ENCODE measurements at regions not wholly inside any gene's neighbourhood (a gene's known extent, or its start where the extent isn't known, plus 50 kb on each side); places are given as distances from the start of the nearest gene placed in this dataset.

DNA sequence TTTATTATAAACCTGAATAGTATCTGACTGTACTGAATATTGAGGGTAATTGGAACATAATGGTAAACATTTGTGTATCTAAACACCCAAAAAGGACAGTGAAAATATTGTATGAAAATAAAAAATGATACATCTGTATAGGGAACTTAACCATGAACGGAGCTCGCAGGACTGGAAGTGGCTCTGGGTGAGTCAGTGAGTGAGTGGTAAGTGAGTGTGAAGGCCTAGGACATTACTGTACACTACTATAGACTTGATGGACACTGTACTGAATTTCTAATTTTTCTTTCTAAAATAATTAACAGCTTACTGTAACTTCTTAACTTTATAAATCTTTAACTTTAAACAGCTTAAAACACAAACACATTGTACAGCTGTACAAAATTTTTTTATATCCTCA, 454.5 kb upstream of the FZD8 start:
- no peak overlapping the region for H3K9ac ChIP-seq (ENCODE audit: control insufficient read depth, insufficient read depth, low read length)
- no peak overlapping the region for H3K27ac ChIP-seq (ENCODE audit: control insufficient read depth, insufficient read depth)
- ATAC-seq = no peak
- 54% methylated on average over 2 of the region's 2 CpGs for WGBS (ENCODE audit: insufficient coverage, insufficient replicate concordance, low lambda C conversion rate, missing lambda C conversion rate)
- no peaks in the 10 kb centered on the region for H3K36me3 ChIP-seq (ENCODE audit: control insufficient read depth in 2 of 2, insufficient read depth in 2 of 2, low read length in 1 of 2)
- RAD21 ChIA-PET (ENCODE audit: unreplicated experiment) = no interaction called here
- intact Hi-C loops (cut with micrococcal nuclease; ENCODE audit: unreplicated experiment) = no loop called here
- no TSS peak for BruUV-seq (replicated peaks)
- H3K4me1 ChIP-seq (ENCODE audit: control insufficient read depth, insufficient read depth, low read length) = no peaks in the 10 kb centered on the region
- CTCF ChIA-PET = no interaction called here
- H3K27me3 ChIP-seq (replicated peaks in 1 of 2; ENCODE audit: control insufficient read depth in 2 of 2, insufficient read depth in 2 of 2, low read length in 1 of 2) = no peaks in the 10 kb centered on the region
- DNase-seq (ENCODE audit: low read depth, low spot score) = no peak
- H2AFZ ChIP-seq (ENCODE audit: control insufficient read depth, low read depth, low read length) = no peak overlapping the region
- no peaks in the 10 kb centered on the region for H3K9me3 ChIP-seq (replicated peaks; ENCODE audit: control insufficient read depth, insufficient read depth, low read length)
- TF ChIP-seq SRF (IDR thresholded peaks at IDR 0.05; ENCODE audit: low read depth in 2 of 2, low read length in 2 of 2) (no peak), SREBF1 (IDR thresholded peaks at IDR 0.05; ENCODE audit: low read length) (no peak), WRNIP1 (IDR thresholded peaks at IDR 0.05; ENCODE audit: borderline replicate concordance, low read depth, low read length) (no peak), CHD1 (IDR thresholded peaks at IDR 0.05; ENCODE audit: low read depth, low read length) (no peak), TBL1XR1 (IDR thresholded peaks at IDR 0.05; ENCODE audit: low read depth, low read length) (no peak)
- TF ChIP-seq, protein P1, sequence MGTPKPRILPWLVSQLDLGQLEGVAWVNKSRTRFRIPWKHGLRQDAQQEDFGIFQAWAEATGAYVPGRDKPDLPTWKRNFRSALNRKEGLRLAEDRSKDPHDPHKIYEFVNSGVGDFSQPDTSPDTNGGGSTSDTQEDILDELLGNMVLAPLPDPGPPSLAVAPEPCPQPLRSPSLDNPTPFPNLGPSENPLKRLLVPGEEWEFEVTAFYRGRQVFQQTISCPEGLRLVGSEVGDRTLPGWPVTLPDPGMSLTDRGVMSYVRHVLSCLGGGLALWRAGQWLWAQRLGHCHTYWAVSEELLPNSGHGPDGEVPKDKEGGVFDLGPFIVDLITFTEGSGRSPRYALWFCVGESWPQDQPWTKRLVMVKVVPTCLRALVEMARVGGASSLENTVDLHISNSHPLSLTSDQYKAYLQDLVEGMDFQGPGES (IDR thresholded peaks at IDR 0.05) = no peak
- no peak overlapping the region for H3K4me3 ChIP-seq
- POLR2A ChIA-PET = no interaction called here
- no peaks in the 10 kb centered on the region for H4K20me1 ChIP-seq (ENCODE audit: control insufficient read depth, insufficient read depth)
- no peak overlapping the region for H3K4me2 ChIP-seq (ENCODE audit: control insufficient read depth, insufficient read depth)
- FAIRE-seq = no peak
- in situ Hi-C loops (cut with MboI) = no loop called here
- no peaks in the 10 kb centered on the region for H3K79me2 ChIP-seq (ENCODE audit: control insufficient read depth, insufficient read depth, low read length)
- SMC1A ChIA-PET (ENCODE audit: uncharacterized antibody, unreplicated experiment) = no interaction called here

DNA sequence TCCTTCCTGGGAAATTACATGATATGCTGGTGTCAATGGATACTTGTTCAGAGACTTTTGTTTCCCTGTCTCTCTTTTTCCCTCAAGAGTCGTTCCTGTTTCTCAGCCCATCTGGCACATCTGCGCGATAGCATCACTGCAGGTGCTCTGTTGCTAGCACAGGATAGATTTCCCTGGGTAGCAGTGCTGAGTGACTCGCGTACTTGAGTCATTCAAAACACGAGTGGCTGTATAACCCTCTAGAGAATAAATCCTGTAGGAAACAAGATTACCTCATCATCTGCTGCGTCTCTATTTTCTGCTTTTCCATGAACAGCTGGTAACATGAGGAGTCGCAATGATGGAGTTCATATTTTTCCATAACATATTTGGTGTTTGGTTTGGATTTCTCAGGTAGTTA, 452.0 kb upstream of the FZD8 start:
- WGBS (ENCODE audit: insufficient coverage, insufficient replicate concordance, low lambda C conversion rate, missing lambda C conversion rate) = 27% methylated on average over 8 of the region's 8 CpGs
- no peaks in the 10 kb centered on the region for H3K79me2 ChIP-seq (ENCODE audit: control insufficient read depth, insufficient read depth, low read length)
- DNase-seq (ENCODE audit: low read depth, low spot score) (no peak), ATAC-seq (no peak), FAIRE-seq (no peak)
- RAD21 ChIA-PET (ENCODE audit: unreplicated experiment) = interaction anchor here (0.6 kb wide), 1 partner anchor 135 kb away, joined by 3 read pairs; no protein-coding TSS in a partner anchor
- no peaks in the 10 kb centered on the region for H3K9me3 ChIP-seq (replicated peaks; ENCODE audit: control insufficient read depth, insufficient read depth, low read length)
- CTCF ChIA-PET = no interaction called here
- POLR2A ChIA-PET = no interaction called here
- in situ Hi-C loops (cut with MboI) (no loop called here), intact Hi-C loops (cut with micrococcal nuclease; ENCODE audit: unreplicated experiment) (no loop called here)
- no peak overlapping the region for H3K4me2 ChIP-seq (ENCODE audit: control insufficient read depth, insufficient read depth)
- no peak overlapping the region for H3K27ac ChIP-seq (ENCODE audit: control insufficient read depth, insufficient read depth)
- no peaks in the 10 kb centered on the region for H4K20me1 ChIP-seq (ENCODE audit: control insufficient read depth, insufficient read depth)
- SMC1A ChIA-PET (ENCODE audit: uncharacterized antibody, unreplicated experiment) = no interaction called here
- no peak overlapping the region for H2AFZ ChIP-seq (ENCODE audit: control insufficient read depth, low read depth, low read length)
- BruUV-seq (replicated peaks) = no TSS peak
- H3K9ac ChIP-seq (ENCODE audit: control insufficient read depth, insufficient read depth, low read length) = no peak overlapping the region
- no peaks in the 10 kb centered on the region for H3K27me3 ChIP-seq (replicated peaks in 1 of 2; ENCODE audit: control insufficient read depth in 2 of 2, insufficient read depth in 2 of 2, low read length in 1 of 2)
- H3K36me3 ChIP-seq (ENCODE audit: control insufficient read depth in 2 of 2, insufficient read depth in 2 of 2, low read length in 1 of 2) = no peaks in the 10 kb centered on the region
- no peak overlapping the region for H3K4me3 ChIP-seq
- H3K4me1 ChIP-seq (ENCODE audit: control insufficient read depth, insufficient read depth, low read length) = no peaks in the 10 kb centered on the region
- TF ChIP-seq RAD51 (IDR thresholded peaks at IDR 0.05) = no peak
- TF ChIP-seq IKZF2 (IDR thresholded peaks at IDR 0.05) = no peak
- TF ChIP-seq BRCA1 (IDR thresholded peaks at IDR 0.05; ENCODE audit: low read depth, low read length) = no peak
- no peak for TF ChIP-seq NRF1 (conservative IDR thresholded peaks at IDR 0.05; ENCODE audit: low read depth, low read length)
- no peak for TF ChIP-seq GATAD2B (conservative IDR thresholded peaks at IDR 0.05; ENCODE audit: low read depth)
- TF ChIP-seq RBBP5 (conservative IDR thresholded peaks at IDR 0.05) = no peak
- TF ChIP-seq RFX5 (IDR thresholded peaks at IDR 0.05; ENCODE audit: low read depth, low read length) = no peak
- TF ChIP-seq TBL1XR1 (IDR thresholded peaks at IDR 0.05; ENCODE audit: low read depth, low read length) = no peak
- TF ChIP-seq PML (IDR thresholded peaks at IDR 0.05; ENCODE audit: low read length) = no peak
- no peak for TF ChIP-seq SPI1 (IDR thresholded peaks at IDR 0.05; ENCODE audit: borderline replicate concordance, insufficient read depth, low read depth, low read length)
- TF ChIP-seq, protein P2, sequence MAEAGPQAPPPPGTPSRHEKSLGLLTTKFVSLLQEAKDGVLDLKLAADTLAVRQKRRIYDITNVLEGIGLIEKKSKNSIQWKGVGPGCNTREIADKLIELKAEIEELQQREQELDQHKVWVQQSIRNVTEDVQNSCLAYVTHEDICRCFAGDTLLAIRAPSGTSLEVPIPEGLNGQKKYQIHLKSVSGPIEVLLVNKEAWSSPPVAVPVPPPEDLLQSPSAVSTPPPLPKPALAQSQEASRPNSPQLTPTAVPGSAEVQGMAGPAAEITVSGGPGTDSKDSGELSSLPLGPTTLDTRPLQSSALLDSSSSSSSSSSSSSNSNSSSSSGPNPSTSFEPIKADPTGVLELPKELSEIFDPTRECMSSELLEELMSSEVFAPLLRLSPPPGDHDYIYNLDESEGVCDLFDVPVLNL (IDR thresholded peaks at IDR 0.05; ENCODE audit: low read depth, low read length) = no peak
- no peak for TF ChIP-seq LARP7 (IDR thresholded peaks at IDR 0.05)
- TF ChIP-seq, protein P3, sequence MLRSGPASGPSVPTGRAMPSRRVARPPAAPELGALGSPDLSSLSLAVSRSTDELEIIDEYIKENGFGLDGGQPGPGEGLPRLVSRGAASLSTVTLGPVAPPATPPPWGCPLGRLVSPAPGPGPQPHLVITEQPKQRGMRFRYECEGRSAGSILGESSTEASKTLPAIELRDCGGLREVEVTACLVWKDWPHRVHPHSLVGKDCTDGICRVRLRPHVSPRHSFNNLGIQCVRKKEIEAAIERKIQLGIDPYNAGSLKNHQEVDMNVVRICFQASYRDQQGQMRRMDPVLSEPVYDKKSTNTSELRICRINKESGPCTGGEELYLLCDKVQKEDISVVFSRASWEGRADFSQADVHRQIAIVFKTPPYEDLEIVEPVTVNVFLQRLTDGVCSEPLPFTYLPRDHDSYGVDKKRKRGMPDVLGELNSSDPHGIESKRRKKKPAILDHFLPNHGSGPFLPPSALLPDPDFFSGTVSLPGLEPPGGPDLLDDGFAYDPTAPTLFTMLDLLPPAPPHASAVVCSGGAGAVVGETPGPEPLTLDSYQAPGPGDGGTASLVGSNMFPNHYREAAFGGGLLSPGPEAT (IDR thresholded peaks at IDR 0.05; ENCODE audit: low read depth) = no peak
